PC-9 (cell line): ENCODE measurements at regions not wholly inside any gene's neighbourhood (a gene's known extent, or its start where the extent isn't known, plus 50 kb on each side); places are given as distances from the start of the nearest gene placed in this dataset.
"Not testable (repeated sequence)": the region's sequence is repeated elsewhere in the genome, so short reads cannot be mapped to it uniquely, and the experiment has no call there.

Source experiments
- BruUV-seq: library from RNA; stranded (reverse); fragments of 400-500 nt; replicated peaks from 2 replicates; lab custom pipeline; 2021; lab: Mats Ljungman, UMichigan
- CTCF ChIA-PET: fragments of 300-600 bp; sonication (Branson Sonifier 250); formaldehyde crosslinking; loops from one replicate; lab custom pipeline; 2022; ENCODE audit warnings: antibody characterized with exemption; lab: Charles Lee
- POLR2A ChIA-PET: fragments of 300-600 bp; sonication (Branson Sonifier 250); formaldehyde crosslinking; loops from one replicate; lab custom pipeline; 2022; ENCODE audit warnings: antibody characterized with exemption; ENCODE audit not compliant: unreplicated experiment; lab: Charles Lee
- DNase-seq, 2 experiments: peaks; one replicate each; pipeline versions ENCODE4 v3.0.0 to v3.0.0-alpha.2; 2015 to 2022; ENCODE audit warnings: mixed read lengths in 1 of 2
- H2AFZ ChIP-seq: fragments of 200-600 bp; sonication (generic); 2 replicates; pipeline ENCODE4 v1.8.1; 2017; ENCODE audit warnings: antibody characterized with exemption
- H3F3A ChIP-seq: fragments of 200-600 bp; sonication (generic); 2 replicates; pipeline ENCODE4 v1.8.1; 2017; ENCODE audit warnings: antibody characterized with exemption, mild to moderate bottlenecking, low read depth; ENCODE audit not compliant: insufficient read depth
- H3K27ac ChIP-seq: fragments of 200-600 bp; sonication (generic); 2 replicates; pipeline ENCODE4 v1.6.1; 2016; ENCODE audit warnings: mixed run types
- H3K27me3 ChIP-seq: fragments of 200-600 bp; sonication (generic); 2 replicates; pipeline ENCODE4 v1.6.1; 2016; ENCODE audit warnings: low read depth, mixed run types; ENCODE audit not compliant: insufficient read depth
- H3K36me3 ChIP-seq: fragments of 200-600 bp; sonication (generic); 2 replicates; pipeline ENCODE4 v1.6.1; 2016; ENCODE audit warnings: low read depth, mixed run types
- H3K4me1 ChIP-seq: fragments of 200-600 bp; sonication (generic); replicated peaks from 2 replicates; pipeline ENCODE4 v1.6.1; 2016; ENCODE audit warnings: mixed run types; ENCODE audit not compliant: insufficient read depth
- H3K4me2 ChIP-seq: fragments of 200-600 bp; sonication (generic); 2 replicates; pipeline ENCODE4 v1.6.1; 2017; ENCODE audit warnings: mixed run types
- H3K4me3 ChIP-seq: fragments of 200-600 bp; sonication (generic); 2 replicates; pipeline ENCODE4 v1.6.1; 2016; ENCODE audit warnings: mixed run types
- H3K79me2 ChIP-seq: fragments of 200-600 bp; sonication (generic); 2 replicates; pipeline ENCODE4 v1.6.1; 2017; ENCODE audit warnings: low read depth, mixed run types
- H3K9me2 ChIP-seq: fragments of 200-600 bp; sonication (generic); 2 replicates; pipeline ENCODE4 v1.8.1; 2017; ENCODE audit warnings: mild to moderate bottlenecking; ENCODE audit not compliant: insufficient read depth
- H3K9me3 ChIP-seq: fragments of 200-600 bp; sonication (generic); 2 replicates; pipeline ENCODE4 v1.8.1; 2016; ENCODE audit warnings: low read depth; ENCODE audit not compliant: insufficient read depth
- H4K20me1 ChIP-seq: fragments of 200-600 bp; sonication (generic); 2 replicates; pipeline ENCODE4 v1.8.1; 2017; ENCODE audit not compliant: insufficient read depth
- intact Hi-C: fragments of 100-400 bp; cut with micrococcal nuclease; formaldehyde crosslinking; loops from one replicate; pipeline ENCODE4 v1.10.0; 2022; ENCODE audit not compliant: unreplicated experiment

GRCh38 chr7:55743454-55743717, 119.2 kb downstream of the SEPTIN14 start:
- H3F3A ChIP-seq, H3K4me2 ChIP-seq, H3K79me2 ChIP-seq, CTCF ChIA-PET, BruUV-seq, H2AFZ ChIP-seq, POLR2A ChIA-PET, H3K4me1 ChIP-seq, H3K27ac ChIP-seq, intact Hi-C loops, H3K36me3 ChIP-seq, H3K4me3 ChIP-seq, H3K9me3 ChIP-seq, H4K20me1 ChIP-seq, DNase-seq, H3K27me3 ChIP-seq, H3K9me2 ChIP-seq: not testable (repeated sequence)

- H3K4me1 ChIP-seq, H4K20me1 ChIP-seq, intact Hi-C loops, POLR2A ChIA-PET, H3K9me3 ChIP-seq, H2AFZ ChIP-seq, H3K4me2 ChIP-seq, H3K9me2 ChIP-seq, H3K79me2 ChIP-seq, H3K27me3 ChIP-seq, H3K4me3 ChIP-seq, BruUV-seq, H3K27ac ChIP-seq, H3F3A ChIP-seq, CTCF ChIA-PET, H3K36me3 ChIP-seq: not testable (repeated sequence)
- peak in 1 of 2 experiments; percentile 20 for DNase-seq
Observed at GRCh38 chr7:55742651-55743453, 119.7 kb downstream of the SEPTIN14 start.

- H3K27me3 ChIP-seq, H3F3A ChIP-seq, BruUV-seq, H4K20me1 ChIP-seq, H3K4me1 ChIP-seq, H3K36me3 ChIP-seq, H3K9me2 ChIP-seq, H2AFZ ChIP-seq, H3K9me3 ChIP-seq, H3K4me2 ChIP-seq, H3K27ac ChIP-seq, H3K4me3 ChIP-seq, H3K79me2 ChIP-seq, CTCF ChIA-PET, POLR2A ChIA-PET, intact Hi-C loops: not testable (repeated sequence)
- peak in 1 of 2 experiments; percentile 18 for DNase-seq
Observed at GRCh38 chr7:55741721-55742631, 120.6 kb downstream of the SEPTIN14 start.

- BruUV-seq, intact Hi-C loops, H3K4me1 ChIP-seq, CTCF ChIA-PET, H3K27me3 ChIP-seq, H3K4me2 ChIP-seq, H2AFZ ChIP-seq, POLR2A ChIA-PET, H4K20me1 ChIP-seq, H3K9me2 ChIP-seq, H3F3A ChIP-seq, H3K79me2 ChIP-seq, H3K4me3 ChIP-seq, H3K27ac ChIP-seq, H3K9me3 ChIP-seq, H3K36me3 ChIP-seq: not testable (repeated sequence)
- DNase-seq, result peak in 1 of 2 experiments; percentile 21
Observed at GRCh38 chr7:55740633-55741250, 121.8 kb downstream of the SEPTIN14 start.
